K562 (cell line): ENCODE measurements at regions not wholly inside any gene's neighbourhood (a gene's known extent, or its start where the extent isn't known, plus 50 kb on each side); places are given as distances from the start of the nearest gene placed in this dataset.

ENCODE experiments used
- ATAC-seq: fragments of 200-7000 bp; cut with Tn5 transposase; 3 replicates; pipeline ENCODE4 v1.9.1; 2020; ENCODE audit warnings: moderate library complexity
- BruUV-seq: library from RNA; stranded (reverse); fragments of 400-500 nt; replicated peaks from 2 replicates; lab custom pipeline; 2021; lab: Mats Ljungman, UMichigan
- CTCF ChIA-PET: fragments of 300-600 bp; formaldehyde crosslinking; extraction: SDS; loops from one replicate; lab custom pipeline; 2021; ENCODE audit warnings: low intra/inter-chr PET ratio; lab: Yijun Ruan, JAX
- POLR2A ChIA-PET: fragments of 300-600, 350-650 bp; sonication (Branson Sonifier 250); formaldehyde crosslinking; extraction: SDS; loops from one replicate; lab custom pipeline; 2021; ENCODE audit warnings: antibody characterized with exemption, inconsistent platforms; lab: Yijun Ruan, JAX
- DNase-seq, 4 experiments: peaks; one replicate each; pipeline versions ENCODE4 v3.0.0 to v3.0.0-alpha.2; 2011 to 2018; ENCODE audit warnings: low spot score in 3 of 4, mixed read lengths in 3 of 4; ENCODE audit errors: extremely low read depth in 1 of 4
- FAIRE-seq: peaks from 2 replicates; lab custom pipeline; 2011; peaks lifted over from hg19 to GRCh38; lab: Jason Lieb, UNC
- H2AFZ ChIP-seq: 2 replicates; pipeline ENCODE4 v1.6.0; 2011; ENCODE audit warnings: low read depth, low read length, control low read depth, inconsistent platforms
- H3K27ac ChIP-seq: fragments of 200-600 bp; 3 replicates; pipeline ENCODE4 v1.8.0; 2011; ENCODE audit warnings: low read depth, mild to moderate bottlenecking, control low read depth, inconsistent platforms, low read length, moderate library complexity, mixed read lengths; ENCODE audit errors: extremely low read depth
- H3K27me3 ChIP-seq, 2 experiments: fragments of 300-600 bp in 1 of 2; 2 replicates in 1 of 2; 3 replicates in 1 of 2; pipeline versions ENCODE4 v1.6.0 to v1.8.0; 2011; ENCODE audit warnings: inconsistent platforms in 2 of 2, low read length in 2 of 2, mild to moderate bottlenecking in 1 of 2, mixed read lengths in 1 of 2, moderate library complexity in 1 of 2; ENCODE audit not compliant: control insufficient read depth in 2 of 2, insufficient read depth in 2 of 2
- H3K36me3 ChIP-seq: fragments of 300-600 bp; 3 replicates; pipeline ENCODE4 v1.8.0; 2011; ENCODE audit warnings: mild to moderate bottlenecking, low read length, inconsistent platforms; ENCODE audit not compliant: control insufficient read depth, insufficient read depth
- H3K4me1 ChIP-seq, 2 experiments: fragments of 200-600 bp in 1 of 2; replicated peaks in 1 of 2; 2 replicates in 1 of 2; 3 replicates in 1 of 2; pipeline versions ENCODE4 v1.5.1 to v1.8.0; 2011; ENCODE audit warnings: inconsistent platforms in 2 of 2, low read length in 2 of 2, mild to moderate bottlenecking in 1 of 2, mixed read lengths in 1 of 2, moderate library complexity in 1 of 2; ENCODE audit not compliant: control insufficient read depth in 2 of 2, insufficient read depth in 2 of 2
- H3K4me2 ChIP-seq: 2 replicates; pipeline ENCODE4 v1.6.1; 2011; ENCODE audit warnings: low read length, control low read depth, inconsistent platforms, mixed read lengths; ENCODE audit not compliant: insufficient read depth
- H3K4me3 ChIP-seq: fragments of 200-600 bp; sonication (generic), shearing (Covaris generic); 2 replicates; pipeline ENCODE4 v1.5.1; 2016; ENCODE audit warnings: control low read depth, inconsistent platforms
- H3K79me2 ChIP-seq: fragments of 200-600 bp; 3 replicates; pipeline ENCODE4 v1.8.0; 2011; ENCODE audit warnings: low read length, inconsistent platforms; ENCODE audit not compliant: control insufficient read depth, insufficient read depth
- H3K9ac ChIP-seq, 2 experiments: 2 replicates each; pipeline versions ENCODE4 v1.6.0 to v1.6.1; 2011; ENCODE audit warnings: low read depth in 2 of 2, low read length in 2 of 2, control low read depth in 1 of 2, inconsistent platforms in 1 of 2, mild to moderate bottlenecking in 1 of 2, mixed read lengths in 1 of 2; ENCODE audit not compliant: insufficient read depth in 1 of 2
- H3K9me1 ChIP-seq: one replicate; pipeline ENCODE4 v1.6.0; 2011; ENCODE audit warnings: inconsistent platforms, mild to moderate bottlenecking, low read length, moderate library complexity; ENCODE audit not compliant: control insufficient read depth, insufficient read depth
- H3K9me3 ChIP-seq: replicated peaks from 2 replicates; pipeline ENCODE4 v1.5.1; 2011; ENCODE audit warnings: low read depth, low read length, inconsistent platforms; ENCODE audit not compliant: control insufficient read depth, insufficient read depth
- H4K20me1 ChIP-seq: replicated peaks from 2 replicates; pipeline ENCODE4 v1.6.1; 2011; ENCODE audit warnings: low read length, inconsistent platforms, mixed read lengths; ENCODE audit not compliant: control insufficient read depth, insufficient read depth
- GTF2E2 ChIP-seq: fragments of 200-800 bp; sonication (Bioruptor generic); IDR thresholded peaks from 2 replicates; pipeline ENCODE4 v1.6.1; 2016; ENCODE audit warnings: missing genetic modification characterization, missing compliant biosample characterization
- JUND ChIP-seq, 2 experiments: IDR thresholded peaks; 2 replicates in 1 of 2; 3 replicates in 1 of 2; pipeline ENCODE4 v1.6.1; 2011; ENCODE audit warnings: borderline replicate concordance in 2 of 2, low read depth in 2 of 2, low read length in 2 of 2, improper control_type of control experiment in 1 of 2, missing biosample characterization in 1 of 2, missing genetic modification characterization in 1 of 2, missing genetic modification reagents in 1 of 2
- KLF1 ChIP-seq: fragments of 450-650 bp; IDR thresholded peaks from 2 replicates; pipeline ENCODE4 v1.6.1; 2016; ENCODE audit warnings: missing genetic modification characterization, missing compliant biosample characterization
- UBTF ChIP-seq, 2 experiments: IDR thresholded peaks; 2 replicates each; pipeline ENCODE4 v1.6.1; 2012; ENCODE audit warnings: improper control_type of control experiment in 2 of 2, low read depth in 2 of 2, low read length in 2 of 2, borderline replicate concordance in 1 of 2
- ZNF561 ChIP-seq: fragments of 450-650 bp; formaldehyde crosslinking; conservative IDR thresholded peaks from 2 replicates; pipeline ENCODE4 v1.4.0; 2020; ENCODE audit warnings: mild to moderate bottlenecking, moderate library complexity
- WGBS: fragments of 100-300 bp; shearing (Covaris generic); methylation state at CpG from one replicate; pipeline ENCODE4 v1.1.6; 2016; ENCODE audit warnings: low coverage, mixed read lengths; ENCODE audit not compliant: insufficient coverage; ENCODE audit errors: missing lambda C conversion rate; 5-methylcytosine and 5-hydroxymethylcytosine counted together
- in situ Hi-C: fragments of 300-500 bp; cut with MboI; formaldehyde crosslinking; loops from 4 replicates; pipeline ENCODE4 v1.15.0; 2018; ENCODE audit warnings: inconsistent platforms, mixed read lengths
- intact Hi-C: fragments of 100-400 bp; cut with micrococcal nuclease; formaldehyde crosslinking; loops from 2 replicates; pipeline ENCODE4 v1.14.2; 2022

- TF ChIP-seq UBTF (IDR thresholded peaks at IDR 0.05; ENCODE audit: borderline replicate concordance in 1 of 2, low read depth in 2 of 2, low read length in 2 of 2) = no peak
- TF ChIP-seq ZNF561 = no peak
These were observed 70.6 kb upstream of the PPM1B start (continued) for GRCh38 chr2:44098050-44098449.

- no TSS peak for BruUV-seq
- 6% methylated on average over 6 of the region's 6 CpGs for WGBS
- Histone ChIP-seq H3K27ac (no peak overlapping the region), H3K4me3 (no peak overlapping the region), H3K9me1 (no peaks in the 10 kb centered on the region), H3K27me3 (peaks cover 29 to 39% of the 10 kb centered on the region in 2 experiments; a peak in 4 of 5 replicates), H3K36me3 (no peaks in the 10 kb centered on the region)
- in situ Hi-C loops = no loop called here
- no peak for FAIRE-seq
- POLR2A ChIA-PET = no interaction called here
- TF ChIP-seq KLF1 = no peak
- TF ChIP-seq JUND (IDR thresholded peaks at IDR 0.05; ENCODE audit: borderline replicate concordance, low read depth, low read length) = no peak
- no peak for TF ChIP-seq JUND (tag; IDR thresholded peaks at IDR 0.05; ENCODE audit: borderline replicate concordance, low read depth, low read length)
- TF ChIP-seq GTF2E2 = no peak
- TF ChIP-seq, all 486 proteins: peak for 0
- H3K4me2 ChIP-seq = no peak overlapping the region
- H2AFZ ChIP-seq = no peak overlapping the region
- intact Hi-C loops = no loop called here
- CTCF ChIA-PET = no interaction called here
- no peaks in the 10 kb centered on the region for H4K20me1 ChIP-seq
- ATAC-seq (no peak), DNase-seq (no peak)
- H3K9ac ChIP-seq = no peak overlapping the region
- no peaks in the 10 kb centered on the region for H3K4me1 ChIP-seq
- H3K9me3 ChIP-seq = no peaks in the 10 kb centered on the region
- no peaks in the 10 kb centered on the region for H3K79me2 ChIP-seq
These were observed 69.8 kb upstream of the PPM1B start for GRCh38 chr2:44098891-44099290.
